SHP77 treated with DMSO at 0.1 percent for 48 hours (cell line): ENCODE measurements at regions not wholly inside any gene's neighbourhood (a gene's known extent, or its start where the extent isn't known, plus 50 kb on each side); places are given as distances from the start of the nearest gene placed in this dataset.
"Not testable (repeated sequence)": the region's sequence is repeated elsewhere in the genome, so short reads cannot be mapped to it uniquely, and the experiment has no call there.

ENCODE experiments used
- DNase-seq: peaks from one replicate; lab custom pipeline; 2025; lab: John Stamatoyannopoulos, UW

DNA sequence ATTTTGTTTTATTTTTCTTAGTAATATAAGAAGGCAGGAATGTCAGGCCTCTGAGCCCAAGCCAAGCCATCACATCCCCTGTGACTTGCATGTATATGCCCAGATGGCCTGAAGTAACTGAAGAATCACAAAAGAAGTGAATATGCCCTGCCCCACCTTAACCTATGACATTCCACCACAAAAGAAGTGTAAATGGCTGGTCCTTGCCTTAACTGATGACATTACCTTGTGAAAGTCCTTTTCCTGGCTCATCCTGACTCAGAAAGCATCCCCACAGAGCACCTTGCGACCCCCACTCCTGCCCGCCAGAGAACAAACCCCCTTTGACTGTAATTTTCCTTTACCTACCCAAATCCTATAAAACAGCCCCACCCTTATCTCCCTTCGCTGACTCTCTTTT, 406.2 kb upstream of the RORB start:
- not testable (repeated sequence) for DNase-seq

DNA sequence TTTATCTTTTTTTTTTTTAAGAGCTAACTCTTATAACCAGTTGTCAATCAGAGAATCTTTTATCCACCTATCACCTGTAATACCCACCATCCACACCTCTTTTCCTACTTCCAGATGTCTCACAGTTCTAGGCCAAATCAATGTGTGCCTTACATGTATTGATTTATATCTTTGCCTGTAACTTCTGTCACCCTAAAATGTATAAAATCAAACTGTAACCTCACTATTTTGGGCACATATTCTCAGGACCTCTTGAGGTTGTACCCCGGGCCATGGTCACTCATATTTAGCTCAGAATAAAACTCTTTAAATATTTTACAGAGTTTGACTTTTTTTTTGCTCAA, 404.7 kb upstream of the RORB start:
- no peak for DNase-seq

DNA sequence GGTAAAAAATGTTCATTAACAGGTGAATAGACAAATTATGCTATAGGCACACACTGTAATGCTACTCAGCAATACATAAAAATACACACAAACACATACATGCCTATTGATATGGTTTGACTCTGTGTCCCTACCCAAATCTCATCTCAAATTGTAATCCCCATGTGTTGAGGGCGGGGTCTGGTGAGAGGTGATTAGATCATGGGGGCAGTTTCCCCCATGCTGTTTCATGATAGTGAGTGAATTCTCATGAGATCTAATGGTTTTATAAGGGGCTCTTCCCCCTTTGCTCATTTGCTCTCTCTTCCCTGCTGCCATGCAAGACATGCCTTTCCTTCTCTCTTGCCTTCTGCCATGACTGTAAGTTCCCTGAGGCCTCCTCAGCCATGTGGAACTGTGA, 403.1 kb upstream of the RORB start:
- DNase-seq = not testable (repeated sequence)

GRCh38 chr9:74094766-74095165, 402.4 kb upstream of the RORB start:
- no peak for DNase-seq

- no peak for DNase-seq
Observed at GRCh38 chr9:74095925-74096324, 401.2 kb upstream of the RORB start.

- DNase-seq = no peak
Observed at GRCh38 chr9:74096420-74096819, 400.7 kb upstream of the RORB start.

DNA sequence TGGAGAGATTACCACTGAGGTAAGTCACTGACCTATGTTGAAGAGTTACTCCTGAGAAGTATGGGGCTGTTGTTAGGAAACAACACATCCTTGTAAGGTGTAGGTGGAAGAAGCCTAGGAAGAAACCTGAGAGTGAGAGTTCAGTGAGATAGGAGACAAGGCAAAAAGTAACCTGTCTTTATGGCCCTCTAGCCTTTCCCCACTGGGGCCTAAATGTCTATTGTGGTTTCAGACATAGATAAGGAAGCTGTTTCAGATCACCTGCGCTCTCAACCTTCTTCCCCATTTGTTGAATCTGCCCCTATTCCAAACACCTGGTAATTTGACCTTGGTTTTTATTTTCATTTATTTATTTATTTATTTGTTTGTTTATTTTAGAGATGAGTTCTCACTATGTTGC, 397.1 kb upstream of the RORB start:
- no peak for DNase-seq

DNA sequence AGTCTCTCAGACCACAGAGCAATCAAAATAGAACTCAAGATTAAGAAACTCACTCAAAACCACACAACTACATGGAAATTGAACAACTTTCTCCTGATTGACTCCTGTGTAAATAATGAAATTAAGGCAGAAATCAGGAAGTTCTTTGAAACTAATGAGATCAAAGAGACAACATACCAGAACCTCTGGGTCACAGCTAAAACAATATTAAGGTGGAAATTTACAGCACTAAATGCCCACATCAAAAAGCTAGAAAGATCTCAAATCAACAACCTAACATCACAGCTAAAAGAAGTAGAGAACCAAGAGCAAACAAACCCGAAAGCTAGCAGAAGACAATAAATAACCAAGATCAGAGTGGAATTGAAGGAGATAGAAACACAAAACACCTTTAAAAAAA, 395.0 kb upstream of the RORB start:
- DNase-seq = not testable (repeated sequence)

DNA sequence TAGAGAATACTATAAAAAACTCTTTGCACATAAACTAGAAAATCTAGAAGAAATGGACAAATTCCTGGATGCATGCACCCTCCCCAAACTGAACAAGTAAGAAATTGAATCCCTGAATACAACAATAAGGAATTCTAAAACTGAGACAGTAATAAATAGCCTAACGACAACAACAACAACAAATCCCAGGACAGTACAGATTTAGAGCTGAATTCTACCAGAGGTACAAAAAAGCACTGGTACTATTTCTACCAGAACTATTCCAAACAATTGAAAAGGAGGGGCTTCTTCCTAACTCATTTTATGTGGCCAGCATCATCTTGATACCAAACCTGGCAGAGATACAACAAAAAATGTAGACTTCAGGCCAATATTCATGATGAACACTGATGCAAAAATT, 394.4 kb upstream of the RORB start:
- DNase-seq = no peak

- no peak for DNase-seq
Observed at GRCh38 chr9:74107692-74108091, 389.4 kb upstream of the RORB start.

DNA sequence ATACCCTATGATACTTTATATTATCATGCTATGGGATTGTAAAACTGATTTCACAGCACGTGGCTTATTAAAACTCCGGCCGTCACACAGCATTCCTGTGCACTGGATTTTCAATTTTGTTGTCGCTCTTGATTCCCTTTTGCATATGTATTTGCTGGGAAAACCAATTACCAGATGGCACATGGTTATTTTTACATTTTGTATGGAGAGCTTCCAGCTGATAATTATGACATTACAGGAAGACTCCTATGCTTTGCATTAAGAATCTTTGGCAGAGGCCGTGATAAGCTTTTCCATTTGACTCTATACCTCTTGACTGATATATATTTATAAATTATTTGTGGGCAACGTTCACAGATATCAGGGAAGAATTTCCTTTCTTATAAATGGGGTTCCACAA, 381.2 kb upstream of the RORB start:
- no peak for DNase-seq

DNA sequence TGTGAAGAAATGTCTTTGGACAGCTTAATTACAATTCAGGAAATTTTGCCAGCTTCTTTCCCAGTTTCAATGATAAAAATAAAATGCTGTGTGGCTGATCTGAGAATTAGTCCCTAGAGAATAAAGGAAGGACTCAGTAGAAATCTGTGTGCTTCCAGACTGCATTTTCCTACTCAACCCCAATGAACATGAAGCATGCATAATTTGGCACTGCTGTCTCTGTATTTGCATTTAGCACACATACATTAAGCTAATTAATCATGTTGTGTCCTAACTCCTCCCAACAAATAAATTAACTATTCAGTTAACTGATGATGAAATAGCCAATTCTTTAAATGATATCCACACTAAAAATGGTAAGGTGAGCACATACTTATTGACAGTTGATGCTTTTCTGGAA, 380.0 kb upstream of the RORB start:
- no peak for DNase-seq

- DNase-seq = no peak
Observed at GRCh38 chr9:74117731-74118130, 379.4 kb upstream of the RORB start.

DNA sequence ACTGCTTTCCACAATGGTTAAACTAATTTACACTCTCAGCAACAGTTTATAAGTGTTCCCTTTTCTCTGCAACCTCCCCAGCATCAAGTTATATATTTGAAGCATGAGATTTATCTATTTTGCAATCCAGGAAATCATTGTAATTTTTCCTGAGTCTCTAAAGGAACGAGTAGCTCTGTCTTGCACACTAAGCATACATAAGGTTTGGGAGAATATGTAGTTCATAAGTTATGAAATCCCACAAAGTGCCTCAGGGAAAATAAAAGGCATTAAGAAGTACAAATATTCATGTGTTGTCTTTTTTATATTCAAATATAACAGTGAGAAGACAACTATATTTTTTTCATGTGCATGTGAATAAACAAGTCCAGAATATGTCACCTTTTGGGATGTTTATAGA, 377.1 kb upstream of the RORB start:
- DNase-seq = no peak

- no peak for DNase-seq
Observed at GRCh38 chr9:74120470-74120869, 376.7 kb upstream of the RORB start.

DNA sequence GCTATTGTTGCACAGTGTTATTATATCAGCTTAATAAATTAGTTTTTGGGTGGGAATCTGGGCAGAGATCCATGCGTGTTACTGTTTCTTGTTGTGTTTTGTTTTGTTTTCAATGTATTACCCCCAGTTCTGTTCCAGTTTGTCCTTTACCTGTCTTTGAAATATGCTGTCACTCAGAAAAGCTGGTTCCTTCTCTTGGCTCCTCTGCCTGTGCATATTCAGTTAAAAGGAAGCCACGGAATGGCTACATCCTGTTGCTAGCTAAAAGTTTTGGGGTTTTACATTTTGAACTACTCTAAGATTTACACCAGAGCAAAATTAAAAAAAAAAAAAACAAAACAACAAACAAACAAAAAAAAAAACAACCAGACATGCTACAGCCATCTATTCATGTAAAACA, 374.9 kb upstream of the RORB start:
- no peak for DNase-seq

GRCh38 chr9:74122661-74123060, 374.5 kb upstream of the RORB start:
- no peak for DNase-seq

GRCh38 chr9:74125941-74126340, 371.2 kb upstream of the RORB start:
- no peak for DNase-seq

- peak; percentile 3 for DNase-seq
Observed at GRCh38 chr9:74132986-74133385, 364.1 kb upstream of the RORB start.

GRCh38 chr9:74133921-74134320, 363.2 kb upstream of the RORB start:
- no peak for DNase-seq

- no peak for DNase-seq
Observed at GRCh38 chr9:74138182-74138581, 359.0 kb upstream of the RORB start.

DNA sequence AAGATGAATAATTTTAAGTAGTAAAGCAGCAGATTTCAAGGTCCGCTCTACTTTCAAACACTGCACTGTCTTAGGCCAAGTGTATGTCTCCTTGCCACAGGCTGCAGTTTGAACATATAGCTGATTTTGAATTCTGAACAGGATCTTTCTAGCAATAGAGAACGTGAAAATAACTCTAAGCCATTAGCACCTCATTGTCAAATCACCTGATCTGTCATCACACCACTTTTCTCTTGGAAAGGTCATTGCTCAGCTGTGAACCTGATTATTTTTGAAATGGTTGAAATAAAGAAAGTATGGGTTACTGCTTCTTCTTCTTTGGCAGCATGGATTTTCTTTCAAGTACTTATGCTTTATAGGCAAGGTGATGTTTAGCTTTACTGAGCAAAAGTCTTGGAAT, 357.0 kb upstream of the RORB start:
- no peak for DNase-seq

- no peak for DNase-seq
Observed at GRCh38 chr9:74147906-74148305, 349.2 kb upstream of the RORB start.

DNA sequence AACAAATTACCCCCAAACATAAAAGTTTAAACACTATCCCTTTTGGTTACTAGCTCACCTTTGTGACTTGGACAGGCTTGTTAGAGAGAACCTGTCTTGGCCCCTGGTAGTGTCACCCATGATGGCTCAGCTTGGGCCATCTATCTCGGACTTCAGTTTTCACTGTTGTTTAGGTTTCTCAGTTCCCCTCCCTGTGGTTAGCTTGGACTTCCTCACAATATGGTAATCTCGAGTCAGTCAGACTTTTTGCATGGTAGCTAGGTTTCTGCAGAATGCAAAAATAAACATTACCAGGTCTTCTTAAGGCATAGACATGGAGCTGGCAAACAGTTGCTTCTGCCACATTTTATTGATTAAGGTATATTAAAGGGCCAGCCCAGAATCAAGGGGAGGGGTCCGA, 324.3 kb upstream of the RORB start:
- no peak for DNase-seq

DNA sequence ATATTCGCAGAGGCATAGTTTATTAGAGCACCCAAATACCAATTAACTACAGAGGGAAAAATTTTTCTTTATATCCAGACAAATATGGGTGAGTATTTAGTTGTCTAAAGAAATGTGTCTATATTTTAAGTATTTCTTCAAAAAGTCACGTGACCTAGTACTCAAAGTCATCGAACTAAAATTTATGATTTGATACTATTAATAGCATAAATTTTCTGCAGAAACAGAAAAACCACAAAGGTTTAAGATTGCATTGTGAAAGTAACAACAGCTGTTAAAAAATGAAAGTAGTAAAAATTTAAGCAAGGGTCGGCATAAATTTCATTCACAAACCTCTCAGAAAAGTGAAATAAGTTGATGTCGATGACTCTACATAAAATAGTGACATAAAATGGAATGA, 323.9 kb upstream of the RORB start:
- no peak for DNase-seq
